GM23248 (cell line): ENCODE measurements at regions not wholly inside any gene's neighbourhood (a gene's known extent, or its start where the extent isn't known, plus 50 kb on each side); places are given as distances from the start of the nearest gene placed in this dataset.

ENCODE experiments used
- DNase-seq: peaks from one replicate; pipeline ENCODE4 v3.0.0-alpha.2; 2015
- H2AFZ ChIP-seq: fragments of 200-600 bp; sonication (generic); 2 replicates; pipeline ENCODE4 v1.6.1; 2016; ENCODE audit warnings: antibody characterized with exemption
- H3F3A ChIP-seq: fragments of 200-600 bp; sonication (generic); 2 replicates; pipeline ENCODE4 v1.6.1; 2016; ENCODE audit warnings: mild to moderate bottlenecking, antibody characterized with exemption, mixed run types; ENCODE audit not compliant: insufficient read depth
- H3K27ac ChIP-seq: fragments of 200-600 bp; sonication (generic); 2 replicates; pipeline ENCODE4 v1.5.1; 2016; ENCODE audit warnings: mild to moderate bottlenecking
- H3K27me3 ChIP-seq: fragments of 200-600 bp; sonication (generic); replicated peaks from 2 replicates; pipeline ENCODE4 v1.6.1; 2016; ENCODE audit warnings: mild to moderate bottlenecking; ENCODE audit not compliant: insufficient read depth
- H3K36me3 ChIP-seq: fragments of 200-600 bp; sonication (generic); 2 replicates; pipeline ENCODE4 v1.6.1; 2016; ENCODE audit warnings: low read depth, mild to moderate bottlenecking
- H3K4me1 ChIP-seq: fragments of 200-600 bp; sonication (generic); 2 replicates; pipeline ENCODE4 v1.6.1; 2016; ENCODE audit warnings: mild to moderate bottlenecking; ENCODE audit not compliant: insufficient read depth
- H3K4me2 ChIP-seq: fragments of 200-600 bp; sonication (generic); one replicate; pipeline ENCODE4 v1.6.1; 2016; ENCODE audit warnings: mild to moderate bottlenecking; ENCODE audit not compliant: unreplicated experiment
- H3K4me3 ChIP-seq: fragments of 200-600 bp; sonication (generic); 2 replicates; pipeline ENCODE4 v1.5.1; 2016; ENCODE audit warnings: mild to moderate bottlenecking
- H3K79me2 ChIP-seq: fragments of 200-600 bp; sonication (generic); 2 replicates; pipeline ENCODE4 v1.6.1; 2016; ENCODE audit warnings: mild to moderate bottlenecking; ENCODE audit not compliant: insufficient read depth
- H3K9ac ChIP-seq: fragments of 200-600 bp; sonication (generic); 2 replicates; pipeline ENCODE4 v1.6.1; 2016; ENCODE audit warnings: mild to moderate bottlenecking
- H3K9me2 ChIP-seq: fragments of 200-600 bp; sonication (generic); 2 replicates; pipeline ENCODE4 v1.6.1; 2016; ENCODE audit warnings: mixed run types, mild to moderate bottlenecking, moderate library complexity; ENCODE audit not compliant: insufficient read depth
- H3K9me3 ChIP-seq: fragments of 200-600 bp; sonication (generic); one replicate; pipeline ENCODE4 v1.6.1; 2017; ENCODE audit warnings: low read depth
- H4K20me1 ChIP-seq: fragments of 200-600 bp; sonication (generic); 2 replicates; pipeline ENCODE4 v1.6.0; 2016; ENCODE audit not compliant: insufficient read depth
- EZH2 ChIP-seq: fragments of 200-600 bp; sonication (generic); IDR thresholded peaks from 2 replicates; pipeline ENCODE4 v1.6.1; 2018; ENCODE audit warnings: antibody characterized with exemption, mild to moderate bottlenecking; ENCODE audit not compliant: insufficient read depth, poor library complexity, severe bottlenecking
- EZH2phosphoT487 ChIP-seq: fragments of 200-600 bp; sonication (generic); IDR thresholded peaks from 2 replicates; pipeline ENCODE4 v1.6.1; 2018; ENCODE audit warnings: antibody characterized with exemption, moderate library complexity, mild to moderate bottlenecking, low read depth; ENCODE audit not compliant: insufficient read depth
- WGBS, 2 experiments: methylation state at CpG; one replicate each; pipeline ENCODE4 v1.1.6; 2015 to 2017; ENCODE audit warnings: low lambda C conversion rate in 2 of 2, low coverage in 1 of 2; ENCODE audit errors: missing lambda C conversion rate in 2 of 2; 5-methylcytosine and 5-hydroxymethylcytosine counted together
- in situ Hi-C: fragments of 300-500 bp; cut with MboI; formaldehyde crosslinking; loops from 2 replicates; pipeline ENCODE4 v1.15.0; 2020

DNA sequence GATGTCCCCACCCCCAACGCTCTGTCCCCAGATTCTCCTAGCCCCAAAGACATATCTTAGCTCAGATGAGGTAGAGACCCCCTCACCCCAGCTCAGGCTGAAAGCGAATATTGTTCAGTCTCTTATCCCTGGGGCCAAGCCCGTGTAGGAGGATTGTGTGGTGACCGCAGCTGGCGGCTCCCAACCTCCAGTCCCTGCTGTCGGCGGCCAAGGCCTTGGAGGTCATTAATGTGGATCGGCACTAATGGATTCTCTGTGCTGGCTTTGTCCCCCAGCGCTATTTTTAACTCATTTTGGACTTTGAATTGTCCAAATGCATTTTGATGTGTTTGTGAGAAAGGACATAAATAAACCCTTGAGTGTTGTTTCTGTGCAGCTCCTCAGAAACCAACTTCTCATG lies 124.2 kb downstream of the UQCRFS1 start:
- TF ChIP-seq EZH2phosphoT487 (no peak), EZH2 (no peak)
- Histone ChIP-seq H4K20me1 (no peaks in the 10 kb centered on the region), H3K4me1 (no peaks in the 10 kb centered on the region), H3K27ac (no peak overlapping the region), H2AFZ (no peak overlapping the region), H3K4me3 (no peak overlapping the region), H3K4me2 (no peak overlapping the region), H3K9me3 (no peaks in the 10 kb centered on the region), H3K27me3 (no peaks in the 10 kb centered on the region; the same call in 1 of the 2 replicates), H3K36me3 (no peaks in the 10 kb centered on the region), H3K79me2 (no peaks in the 10 kb centered on the region), H3F3A (no peaks in the 10 kb centered on the region), H3K9me2 (no peaks in the 10 kb centered on the region), H3K9ac (no peak overlapping the region)
- WGBS, 2 experiments: 75 to 77% methylated on average over 9 of the region's 9 CpGs
- no peak for DNase-seq
- in situ Hi-C loops: no loop called here

DNA sequence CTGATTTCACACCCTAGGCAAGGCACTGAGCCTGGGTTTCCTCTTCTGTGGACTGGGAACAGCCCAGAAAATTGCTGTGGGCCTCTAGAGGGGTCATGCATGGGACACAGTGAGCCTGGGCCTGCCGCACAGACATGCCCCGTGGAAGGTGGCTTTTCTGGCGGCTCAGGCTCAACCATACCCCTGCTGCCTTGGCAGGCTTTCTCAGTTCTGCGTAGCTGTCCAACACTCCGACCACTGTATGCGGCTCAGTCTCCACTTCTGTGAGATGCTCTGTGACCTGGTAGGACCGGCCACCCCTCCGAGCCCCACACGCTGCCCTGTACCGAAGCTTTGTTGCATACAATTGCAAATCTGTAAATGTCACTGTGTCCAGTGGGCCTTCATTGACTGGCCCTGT lies 126.3 kb downstream of the UQCRFS1 start:
- H3K27me3 ChIP-seq: no peaks in the 10 kb centered on the region; the same call in 1 of the 2 replicates
- H3F3A ChIP-seq: no peaks in the 10 kb centered on the region
- H3K27ac ChIP-seq: no peak overlapping the region
- no peaks in the 10 kb centered on the region for H3K4me1 ChIP-seq
- no peaks in the 10 kb centered on the region for H3K9me3 ChIP-seq
- no peak overlapping the region for H3K9ac ChIP-seq
- no peaks in the 10 kb centered on the region for H3K36me3 ChIP-seq
- DNase-seq: no peak
- no peak overlapping the region for H3K4me3 ChIP-seq
- 73 to 74% methylated on average over 10 of the region's 10 CpGs for WGBS, 2 experiments
- no peaks in the 10 kb centered on the region for H3K9me2 ChIP-seq
- H4K20me1 ChIP-seq: no peaks in the 10 kb centered on the region
- no peak overlapping the region for H2AFZ ChIP-seq
- in situ Hi-C loops: no loop called here
- no peaks in the 10 kb centered on the region for H3K79me2 ChIP-seq
- TF ChIP-seq EZH2phosphoT487: no peak
- no peak overlapping the region for H3K4me2 ChIP-seq

DNA sequence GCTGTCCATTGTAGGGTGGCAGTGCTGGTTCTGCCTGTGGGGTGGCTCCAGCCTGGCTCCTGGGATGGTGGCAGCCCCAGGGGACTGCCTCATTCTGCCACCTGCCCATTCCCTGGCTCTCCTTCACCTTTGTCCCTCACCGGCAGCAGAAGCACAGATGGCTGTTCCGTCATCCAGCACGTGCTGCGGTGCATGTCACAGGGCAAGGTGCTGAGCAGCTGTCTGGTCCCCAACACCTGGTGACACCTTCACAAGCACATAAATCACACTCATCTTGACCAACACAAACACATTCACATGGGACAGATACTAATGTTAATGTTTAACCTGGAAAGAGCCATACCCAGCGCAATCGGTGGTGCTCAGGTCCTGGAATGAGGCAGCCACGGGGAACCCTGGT lies 126.8 kb downstream of the UQCRFS1 start:
- in situ Hi-C loops: no loop called here
- TF ChIP-seq EZH2 (no peak), EZH2phosphoT487 (no peak)
- no peaks in the 10 kb centered on the region for H3K9me2 ChIP-seq
- no peak overlapping the region for H3K9ac ChIP-seq
- no peak overlapping the region for H3K4me3 ChIP-seq
- H3K9me3 ChIP-seq: no peaks in the 10 kb centered on the region
- no peak overlapping the region for H3K27ac ChIP-seq
- H2AFZ ChIP-seq: no peak overlapping the region
- no peaks in the 10 kb centered on the region for H4K20me1 ChIP-seq
- 88% methylated on average over 7 of the region's 7 CpGs for WGBS, 2 experiments
- no peaks in the 10 kb centered on the region; the same call in 1 of the 2 replicates for H3K27me3 ChIP-seq
- H3K79me2 ChIP-seq: no peaks in the 10 kb centered on the region
- H3F3A ChIP-seq: no peaks in the 10 kb centered on the region
- H3K4me2 ChIP-seq: no peak overlapping the region
- H3K36me3 ChIP-seq: no peaks in the 10 kb centered on the region
- DNase-seq: no peak
- H3K4me1 ChIP-seq: no peaks in the 10 kb centered on the region

GRCh38 chr19:29085630-29086029 lies 127.3 kb downstream of the UQCRFS1 start:
- Histone ChIP-seq H3K27me3 (peaks cover 4% of the 10 kb centered on the region), H3K27ac (no peak overlapping the region), H3K9me2 (no peaks in the 10 kb centered on the region), H3K4me3 (no peak overlapping the region), H3F3A (no peaks in the 10 kb centered on the region), H4K20me1 (no peaks in the 10 kb centered on the region), H3K79me2 (no peaks in the 10 kb centered on the region), H3K4me2 (no peak overlapping the region), H3K36me3 (no peaks in the 10 kb centered on the region), H2AFZ (no peak overlapping the region), H3K9ac (no peak overlapping the region), H3K9me3 (no peaks in the 10 kb centered on the region), H3K4me1 (no peaks in the 10 kb centered on the region)
- in situ Hi-C loops: no loop called here
- no peak for DNase-seq
- TF ChIP-seq EZH2phosphoT487: no peak
- no peak for TF ChIP-seq EZH2
- WGBS, 2 experiments: 37 to 47% methylated on average over 3 of the region's 3 CpGs

DNA sequence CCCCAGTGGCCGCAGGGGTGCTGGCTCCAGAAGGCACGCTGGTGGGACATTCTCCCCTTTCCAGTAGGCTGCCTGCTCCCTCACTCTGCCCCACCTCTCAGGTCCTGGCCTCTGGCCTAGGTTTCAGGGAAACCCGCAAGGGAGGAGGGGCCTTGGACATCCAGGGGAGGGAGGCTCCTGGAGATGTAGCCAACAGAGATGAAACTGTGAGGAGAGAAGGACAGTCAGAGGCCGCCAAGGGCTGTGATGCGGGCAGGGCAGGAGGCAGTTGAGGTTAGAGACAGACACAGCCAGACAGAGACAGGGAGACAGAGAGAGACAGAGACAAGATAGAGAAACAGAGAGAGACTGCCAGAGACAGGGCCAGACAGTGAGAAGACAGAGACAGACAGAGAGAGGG lies 127.7 kb downstream of the UQCRFS1 start:
- Histone ChIP-seq H3K4me3 (no peak overlapping the region), H3K4me1 (no peaks in the 10 kb centered on the region), H3K9me3 (no peaks in the 10 kb centered on the region), H3K36me3 (no peaks in the 10 kb centered on the region), H2AFZ (no peak overlapping the region), H3K9me2 (no peaks in the 10 kb centered on the region), H3K27ac (no peak overlapping the region), H4K20me1 (no peaks in the 10 kb centered on the region), H3K27me3 (peaks cover 4% of the 10 kb centered on the region), H3K4me2 (no peak overlapping the region), H3K79me2 (no peaks in the 10 kb centered on the region), H3F3A (no peaks in the 10 kb centered on the region), H3K9ac (no peak overlapping the region)
- in situ Hi-C loops: no loop called here
- TF ChIP-seq EZH2: no peak
- 12 to 16% methylated on average over 5 of the region's 5 CpGs for WGBS, 2 experiments
- DNase-seq: no peak
